IgD-negative memory B cell (primary cell): ENCODE measurements at regions not wholly inside any gene's neighbourhood (a gene's known extent, or its start where the extent isn't known, plus 50 kb on each side); places are given as distances from the start of the nearest gene placed in this dataset.

Source experiments
- H3K27ac Mint-ChIP-seq, 3 donors: one replicate each; pipeline ENCODE4 v1.8.0; 2020 to 2022; ENCODE audit warnings: mild to moderate bottlenecking in 3 of 3, mixed read lengths in 3 of 3, moderate library complexity in 1 of 3
- H3K27me3 Mint-ChIP-seq: one replicate; pipeline ENCODE4 v1.8.0; 2021; ENCODE audit warnings: mixed read lengths
- H3K36me3 Mint-ChIP-seq: one replicate; pipeline ENCODE4 v1.8.0; 2020; ENCODE audit warnings: mild to moderate bottlenecking, mixed read lengths
- H3K4me1 Mint-ChIP-seq, 3 donors: one replicate each; pipeline ENCODE4 v1.8.0; 2020 to 2022; ENCODE audit warnings: mixed read lengths in 3 of 3, mild to moderate bottlenecking in 1 of 3
- H3K4me3 Mint-ChIP-seq, 4 donors: one replicate each; pipeline ENCODE4 v1.8.0; 2020 to 2022; ENCODE audit warnings: mild to moderate bottlenecking in 4 of 4, mixed read lengths in 4 of 4, moderate library complexity in 3 of 4
- H3K9me3 Mint-ChIP-seq, 3 donors: one replicate each; pipeline ENCODE4 v1.8.0; 2020 to 2021; ENCODE audit warnings: mixed read lengths in 3 of 3, mild to moderate bottlenecking in 1 of 3

GRCh38 chr1:213652109-213652508, 335.7 kb upstream of the PROX1 start:
- Mint-ChIP-seq H3K4me3 (no peak overlapping the region), H3K27me3 (peaks cover 3% of the 10 kb centered on the region), H3K4me1 (no peaks in the 10 kb centered on the region), H3K36me3 (no peaks in the 10 kb centered on the region), H3K9me3 (peaks cover 0 to 2% (median 0%) of the 10 kb centered on the region in 3 donors), H3K27ac (no peak overlapping the region)

GRCh38 chr1:213656039-213656438, 331.7 kb upstream of the PROX1 start:
- no peaks in the 10 kb centered on the region for H3K4me1 Mint-ChIP-seq
- peaks cover 0 to 2% (median 0%) of the 10 kb centered on the region in 3 donors for H3K9me3 Mint-ChIP-seq
- H3K4me3 Mint-ChIP-seq: no peak overlapping the region
- H3K36me3 Mint-ChIP-seq: no peaks in the 10 kb centered on the region
- no peak overlapping the region for H3K27ac Mint-ChIP-seq
- H3K27me3 Mint-ChIP-seq: peaks cover 1% of the 10 kb centered on the region

- Mint-ChIP-seq H3K9me3 (peaks cover 0 to 2% (median 0%) of the 10 kb centered on the region in 3 donors), H3K4me1 (no peaks in the 10 kb centered on the region), H3K27me3 (peaks cover 1% of the 10 kb centered on the region), H3K27ac (no peak overlapping the region), H3K36me3 (no peaks in the 10 kb centered on the region), H3K4me3 (no peak overlapping the region)
Measured at GRCh38 chr1:213656503-213656902, 331.3 kb upstream of the PROX1 start.

- Mint-ChIP-seq H3K27ac (no peak overlapping the region), H3K27me3 (peaks cover 1% of the 10 kb centered on the region), H3K36me3 (no peaks in the 10 kb centered on the region), H3K4me1 (no peaks in the 10 kb centered on the region), H3K4me3 (no peak overlapping the region), H3K9me3 (peaks cover 0 to 2% (median 0%) of the 10 kb centered on the region in 3 donors)
Measured at GRCh38 chr1:213657013-213657412, 330.8 kb upstream of the PROX1 start.

GRCh38 chr1:213657879-213658278, 329.9 kb upstream of the PROX1 start:
- Mint-ChIP-seq H3K36me3 (no peaks in the 10 kb centered on the region), H3K4me3 (no peak overlapping the region), H3K27me3 (peaks cover 1% of the 10 kb centered on the region), H3K4me1 (no peaks in the 10 kb centered on the region), H3K9me3 (peaks cover 0 to 3% (median 2%) of the 10 kb centered on the region in 3 donors), H3K27ac (no peak overlapping the region)

- Mint-ChIP-seq H3K27ac (no peak overlapping the region), H3K4me3 (no peak overlapping the region), H3K4me1 (no peaks in the 10 kb centered on the region), H3K27me3 (peaks cover 1% of the 10 kb centered on the region), H3K9me3 (peaks cover 0 to 3% (median 2%) of the 10 kb centered on the region in 3 donors), H3K36me3 (no peaks in the 10 kb centered on the region)
Measured at GRCh38 chr1:213658457-213658856, 329.3 kb upstream of the PROX1 start.

- no peak overlapping the region for H3K27ac Mint-ChIP-seq
- H3K36me3 Mint-ChIP-seq: no peaks in the 10 kb centered on the region
- H3K4me3 Mint-ChIP-seq: no peak overlapping the region
- H3K27me3 Mint-ChIP-seq: peaks cover 1% of the 10 kb centered on the region
- H3K9me3 Mint-ChIP-seq: peaks cover 0 to 3% (median 2%) of the 10 kb centered on the region in 3 donors
- H3K4me1 Mint-ChIP-seq: no peaks in the 10 kb centered on the region
Measured at GRCh38 chr1:213659580-213660547, 327.9 kb upstream of the PROX1 start.

- peaks cover 0 to 3% (median 0%) of the 10 kb centered on the region in 3 donors for H3K9me3 Mint-ChIP-seq
- no peaks in the 10 kb centered on the region for H3K4me1 Mint-ChIP-seq
- H3K27me3 Mint-ChIP-seq: peaks cover 1% of the 10 kb centered on the region
- no peaks in the 10 kb centered on the region for H3K36me3 Mint-ChIP-seq
- no peak overlapping the region for H3K27ac Mint-ChIP-seq
- no peak overlapping the region for H3K4me3 Mint-ChIP-seq
Measured at GRCh38 chr1:213661302-213661701, 326.5 kb upstream of the PROX1 start.

GRCh38 chr1:213666113-213666512, 321.7 kb upstream of the PROX1 start:
- Mint-ChIP-seq H3K36me3 (no peaks in the 10 kb centered on the region), H3K27me3 (no peaks in the 10 kb centered on the region), H3K27ac (no peak overlapping the region), H3K4me3 (no peak overlapping the region), H3K4me1 (no peaks in the 10 kb centered on the region), H3K9me3 (peaks cover 0 to 3% (median 0%) of the 10 kb centered on the region in 3 donors)

GRCh38 chr1:213666922-213667321, 320.9 kb upstream of the PROX1 start:
- no peak overlapping the region for H3K27ac Mint-ChIP-seq
- no peaks in the 10 kb centered on the region for H3K27me3 Mint-ChIP-seq
- peaks cover 0 to 3% (median 0%) of the 10 kb centered on the region in 3 donors for H3K9me3 Mint-ChIP-seq
- no peaks in the 10 kb centered on the region for H3K4me1 Mint-ChIP-seq
- no peak overlapping the region for H3K4me3 Mint-ChIP-seq
- no peaks in the 10 kb centered on the region for H3K36me3 Mint-ChIP-seq

- no peak overlapping the region for H3K27ac Mint-ChIP-seq
Measured at GRCh38 chr1:213669512-213669911, 318.3 kb upstream of the PROX1 start.

GRCh38 chr1:213669964-213670691, 317.6 kb upstream of the PROX1 start:
- Mint-ChIP-seq H3K4me1 (no peaks in the 10 kb centered on the region), H3K9me3 (peaks cover 0 to 4% (median 0%) of the 10 kb centered on the region in 3 donors), H3K36me3 (no peaks in the 10 kb centered on the region), H3K27me3 (no peaks in the 10 kb centered on the region), H3K27ac (no peak overlapping the region), H3K4me3 (no peak overlapping the region)

More at GRCh38 chr1:213669512-213669911, 318.3 kb upstream of the PROX1 start:
- Mint-ChIP-seq H3K27me3 (no peaks in the 10 kb centered on the region), H3K4me1 (no peaks in the 10 kb centered on the region), H3K36me3 (no peaks in the 10 kb centered on the region), H3K9me3 (peaks cover 0 to 4% (median 0%) of the 10 kb centered on the region in 3 donors), H3K4me3 (no peak overlapping the region)

- H3K4me1 Mint-ChIP-seq: no peaks in the 10 kb centered on the region
- peaks cover 0 to 4% (median 0%) of the 10 kb centered on the region in 3 donors for H3K9me3 Mint-ChIP-seq
- no peaks in the 10 kb centered on the region for H3K27me3 Mint-ChIP-seq
- H3K36me3 Mint-ChIP-seq: no peaks in the 10 kb centered on the region
- H3K27ac Mint-ChIP-seq: no peak overlapping the region
- no peak overlapping the region for H3K4me3 Mint-ChIP-seq
Measured at GRCh38 chr1:213670692-213671023, 317.1 kb upstream of the PROX1 start.

- Mint-ChIP-seq H3K27ac (no peak overlapping the region), H3K9me3 (peaks cover 0 to 4% (median 0%) of the 10 kb centered on the region in 3 donors), H3K27me3 (no peaks in the 10 kb centered on the region), H3K4me1 (no peaks in the 10 kb centered on the region), H3K4me3 (no peak overlapping the region), H3K36me3 (no peaks in the 10 kb centered on the region)
Measured at GRCh38 chr1:213675043-213675442, 312.7 kb upstream of the PROX1 start.

- no peaks in the 10 kb centered on the region for H3K4me1 Mint-ChIP-seq
- no peaks in the 10 kb centered on the region for H3K27me3 Mint-ChIP-seq
Measured at GRCh38 chr1:213676736-213677135, 311.0 kb upstream of the PROX1 start.

More at GRCh38 chr1:213676736-213677135, 311.0 kb upstream of the PROX1 start:
- H3K4me3 Mint-ChIP-seq: no peak overlapping the region
- peaks cover 0 to 4% (median 0%) of the 10 kb centered on the region in 3 donors for H3K9me3 Mint-ChIP-seq
- no peak overlapping the region for H3K27ac Mint-ChIP-seq
- no peaks in the 10 kb centered on the region for H3K36me3 Mint-ChIP-seq
